A549 (cell line): ENCODE measurements at regions not wholly inside any gene's neighbourhood (a gene's known extent, or its start where the extent isn't known, plus 50 kb on each side); places are given as distances from the start of the nearest gene placed in this dataset.

Source experiments
- CTCF ChIP-seq: fragments of >200 bp; sonication (Bioruptor Twin); formaldehyde crosslinking; IDR thresholded peaks from 3 replicates; pipeline ENCODE4 v1.5.1; 2016
- ESRRA ChIP-seq: fragments of 150-350 bp; IDR thresholded peaks from 2 replicates; pipeline ENCODE4 v1.6.1; 2014; ENCODE audit warnings: mild to moderate bottlenecking, low read length, borderline replicate concordance
- HOXA7 ChIP-seq: fragments of 250-450 bp; sonication (Bioruptor Pico); IDR thresholded peaks from 2 replicates; pipeline ENCODE4 v1.5.0; 2020; ENCODE audit warnings: mild to moderate bottlenecking, moderate library complexity
- JUN ChIP-seq, 2 experiments: fragments of >200 bp; sonication (Bioruptor Twin); formaldehyde crosslinking; IDR thresholded peaks; 2 replicates in 1 of 2; 3 replicates in 1 of 2; pipeline ENCODE4 v1.6.1; 2016 to 2017
- MAX ChIP-seq: IDR thresholded peaks from 2 replicates; pipeline ENCODE4 v1.6.1; 2012
- NR3C1 ChIP-seq: fragments of >200 bp; sonication (Bioruptor Twin); formaldehyde crosslinking; IDR thresholded peaks from 3 replicates; pipeline ENCODE4 v1.6.1; 2017
- RCOR1 ChIP-seq: fragments of 150-350 bp; IDR thresholded peaks from 2 replicates; pipeline ENCODE4 v1.6.1; 2014; ENCODE audit warnings: antibody characterized with exemption, low read length, low read depth
- SMC3 ChIP-seq: fragments of >200 bp; sonication (Bioruptor Twin); formaldehyde crosslinking; IDR thresholded peaks from 3 replicates; pipeline ENCODE4 v1.6.1; 2018; ENCODE audit warnings: inconsistent platforms
- USF2 ChIP-seq: fragments of 450-650 bp; IDR thresholded peaks from 2 replicates; pipeline ENCODE4 v1.6.1; 2014; ENCODE audit warnings: antibody characterized with exemption

GRCh38 chr21:26332867-26333266, 162.3 kb upstream of the APP start:
- no peak for TF ChIP-seq MAX
- no peak for TF ChIP-seq USF2
- no peak for TF ChIP-seq CTCF
- TF ChIP-seq SMC3, result no peak
- no peak for TF ChIP-seq HOXA7 (CRISPR knock-in tag)
- no peak for TF ChIP-seq RCOR1
- TF ChIP-seq NR3C1, result no peak
- TF ChIP-seq JUN (IDR thresholded peaks at IDR 0.05), result no peak
- TF ChIP-seq ESRRA, result no peak
